ENCODE measurements at regions not wholly inside any gene's neighbourhood (a gene's known extent, or its start where the extent isn't known, plus 50 kb on each side); places are given as distances from the start of the nearest gene placed in this dataset.

DNA sequence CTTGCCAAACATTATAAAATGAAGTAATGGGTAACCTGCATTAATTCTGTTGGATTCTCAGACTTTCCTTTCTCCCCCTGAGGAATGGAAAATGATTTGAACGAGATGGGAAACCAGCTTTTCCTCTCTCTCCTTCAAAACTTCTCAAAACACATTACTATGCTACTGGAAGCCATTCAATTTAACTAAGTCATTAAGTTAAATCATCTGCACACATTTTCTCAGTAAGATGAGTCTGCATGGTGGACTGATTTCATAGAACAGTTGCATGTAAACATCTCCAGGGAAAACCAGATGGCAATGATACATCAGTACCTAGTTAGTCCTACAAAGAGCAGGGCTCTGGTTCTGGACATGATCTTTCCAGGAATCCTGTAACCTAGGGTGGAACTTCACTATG is 59.9 kb downstream of the BMP4 start:
- DNase-seq (ENCODE audit: extremely low spot score) = no peak
- ChIA-PET POLR2A (no interaction called here), CTCF (no interaction called here)
- TF ChIP-seq L3MBTL2 (conservative IDR thresholded peaks at IDR 0.05) = no peak

DNA sequence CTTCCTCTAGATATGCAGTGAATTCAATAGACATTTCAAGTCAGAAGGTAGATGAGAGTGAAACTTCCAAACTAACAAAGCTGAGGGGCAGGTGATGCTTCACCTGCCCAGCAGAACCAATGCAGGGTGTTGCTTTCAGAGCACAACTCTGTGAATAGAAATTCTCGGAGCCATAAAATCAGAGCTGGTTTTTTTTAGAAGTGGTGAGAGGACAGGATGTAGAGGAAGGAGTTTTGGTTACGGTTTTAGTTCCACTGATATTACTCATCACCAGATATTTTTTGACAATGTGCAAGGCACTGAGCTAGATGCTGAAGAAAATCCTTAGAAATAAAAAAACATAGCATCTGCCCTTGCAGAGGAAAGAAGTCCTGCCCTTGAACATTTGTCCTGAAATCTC is 62.2 kb downstream of the BMP4 start:
- no peak for DNase-seq (ENCODE audit: extremely low spot score)
- TF ChIP-seq NFRKB (IDR thresholded peaks at IDR 0.05) (no peak), TARDBP (IDR thresholded peaks at IDR 0.05) (no peak), SP1 (IDR thresholded peaks at IDR 0.05) (no peak), LEF1 (IDR thresholded peaks at IDR 0.05; ENCODE audit: borderline replicate concordance) (no peak), HDGF (IDR thresholded peaks at IDR 0.05; ENCODE audit: borderline replicate concordance) (no peak), ARNT (IDR thresholded peaks at IDR 0.05) (no peak), SUZ12 (IDR thresholded peaks at IDR 0.05) (no peak), CTBP1 (IDR thresholded peaks at IDR 0.05; ENCODE audit: borderline replicate concordance) (no peak), FOXM1 (IDR thresholded peaks at IDR 0.05; ENCODE audit: borderline replicate concordance) (no peak), BHLHE40 (IDR thresholded peaks at IDR 0.05; ENCODE audit: borderline replicate concordance) (no peak), L3MBTL2 (conservative IDR thresholded peaks at IDR 0.05) (no peak), ELF4 (IDR thresholded peaks at IDR 0.05) (no peak), ZNF384 (IDR thresholded peaks at IDR 0.05) (no peak), FOXK2 (IDR thresholded peaks at IDR 0.05) (no peak), FOXA1 (IDR thresholded peaks at IDR 0.05) (no peak)
- TF ChIP-seq, protein P1, sequence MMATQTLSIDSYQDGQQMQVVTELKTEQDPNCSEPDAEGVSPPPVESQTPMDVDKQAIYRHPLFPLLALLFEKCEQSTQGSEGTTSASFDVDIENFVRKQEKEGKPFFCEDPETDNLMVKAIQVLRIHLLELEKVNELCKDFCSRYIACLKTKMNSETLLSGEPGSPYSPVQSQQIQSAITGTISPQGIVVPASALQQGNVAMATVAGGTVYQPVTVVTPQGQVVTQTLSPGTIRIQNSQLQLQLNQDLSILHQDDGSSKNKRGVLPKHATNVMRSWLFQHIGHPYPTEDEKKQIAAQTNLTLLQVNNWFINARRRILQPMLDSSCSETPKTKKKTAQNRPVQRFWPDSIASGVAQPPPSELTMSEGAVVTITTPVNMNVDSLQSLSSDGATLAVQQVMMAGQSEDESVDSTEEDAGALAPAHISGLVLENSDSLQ (IDR thresholded peaks at IDR 0.05) = no peak
- ChIA-PET POLR2A (no interaction called here), CTCF (interaction anchor here (0.6 kb wide), 1 partner anchor 212 kb away, joined by 3 read pairs; no protein-coding TSS in a partner anchor)

DNA sequence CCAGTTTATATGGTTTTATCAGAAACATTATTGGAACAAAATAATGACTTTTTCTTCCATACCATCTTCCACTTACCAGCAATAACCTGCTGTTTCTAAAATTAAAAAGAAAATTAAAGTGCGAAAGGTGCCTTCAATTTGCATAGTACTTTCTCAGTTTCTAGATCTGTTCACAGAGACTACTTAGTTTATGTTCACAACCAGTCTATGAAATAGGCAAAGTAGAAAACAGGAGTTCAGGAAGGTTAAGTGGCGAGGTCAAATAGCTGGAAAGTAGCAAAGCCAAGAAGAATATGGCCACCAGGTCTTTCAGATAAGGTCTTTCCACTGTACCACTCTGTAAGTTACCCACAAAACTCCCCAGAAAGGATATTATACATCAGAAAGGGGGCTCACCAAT is 63.3 kb downstream of the BMP4 start:
- POLR2A ChIA-PET = no interaction called here
- CTCF ChIA-PET = interaction anchor here (0.7 kb wide), 1 partner anchor 37 kb away, joined by 3 read pairs; no protein-coding TSS in a partner anchor
- TF ChIP-seq, protein P1 (IDR thresholded peaks at IDR 0.05) = no peak
- TF ChIP-seq TARDBP (IDR thresholded peaks at IDR 0.05) = no peak
- no peak for TF ChIP-seq FOXK2 (IDR thresholded peaks at IDR 0.05)
- TF ChIP-seq FOXA1 (IDR thresholded peaks at IDR 0.05) = no peak
- TF ChIP-seq NFRKB (IDR thresholded peaks at IDR 0.05) = no peak
- TF ChIP-seq HDGF (IDR thresholded peaks at IDR 0.05; ENCODE audit: borderline replicate concordance) = no peak
- no peak for TF ChIP-seq ZNF384 (IDR thresholded peaks at IDR 0.05)
- TF ChIP-seq SUZ12 (IDR thresholded peaks at IDR 0.05) = no peak
- TF ChIP-seq FOXM1 (IDR thresholded peaks at IDR 0.05; ENCODE audit: borderline replicate concordance) = no peak
- no peak for TF ChIP-seq ELF4 (IDR thresholded peaks at IDR 0.05)
- TF ChIP-seq ARNT (IDR thresholded peaks at IDR 0.05) = no peak
- TF ChIP-seq CTBP1 (IDR thresholded peaks at IDR 0.05; ENCODE audit: borderline replicate concordance) = no peak
- no peak for DNase-seq (ENCODE audit: extremely low spot score)

DNA sequence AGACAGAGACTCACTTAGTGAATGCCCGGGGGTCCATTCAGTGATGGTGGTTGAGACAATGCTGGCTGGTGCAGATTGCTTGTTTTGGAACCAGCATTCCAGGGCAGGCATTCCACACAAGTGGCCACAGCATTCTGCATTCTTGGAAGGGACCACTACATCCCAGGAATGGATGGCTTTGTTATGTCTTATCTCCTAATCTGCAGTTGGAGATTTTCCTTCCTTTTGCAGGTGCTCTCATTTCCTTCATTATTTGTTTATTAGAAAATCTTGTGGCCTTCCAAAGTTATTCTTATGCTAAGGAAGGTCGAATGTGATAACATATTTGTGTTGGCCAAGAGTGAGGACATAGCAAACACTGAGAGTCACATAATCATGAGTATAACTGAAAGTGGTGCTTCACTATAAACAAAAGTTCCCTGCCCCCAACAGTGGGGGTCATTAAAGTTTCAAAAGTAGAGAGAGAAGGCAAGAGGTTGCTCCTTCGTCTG is 66.0 kb downstream of the BMP4 start:
- no peak for DNase-seq (ENCODE audit: extremely low spot score)
- CTCF ChIA-PET = no interaction called here
- TF ChIP-seq SUZ12 (IDR thresholded peaks at IDR 0.05) (no peak), LEF1 (IDR thresholded peaks at IDR 0.05; ENCODE audit: borderline replicate concordance) (no peak), TARDBP (IDR thresholded peaks at IDR 0.05) (no peak), BHLHE40 (IDR thresholded peaks at IDR 0.05; ENCODE audit: borderline replicate concordance) (no peak), FOXA1 (IDR thresholded peaks at IDR 0.05) (no peak), NFRKB (IDR thresholded peaks at IDR 0.05) (no peak), SP1 (IDR thresholded peaks at IDR 0.05) (no peak)
- POLR2A ChIA-PET = no interaction called here

DNA sequence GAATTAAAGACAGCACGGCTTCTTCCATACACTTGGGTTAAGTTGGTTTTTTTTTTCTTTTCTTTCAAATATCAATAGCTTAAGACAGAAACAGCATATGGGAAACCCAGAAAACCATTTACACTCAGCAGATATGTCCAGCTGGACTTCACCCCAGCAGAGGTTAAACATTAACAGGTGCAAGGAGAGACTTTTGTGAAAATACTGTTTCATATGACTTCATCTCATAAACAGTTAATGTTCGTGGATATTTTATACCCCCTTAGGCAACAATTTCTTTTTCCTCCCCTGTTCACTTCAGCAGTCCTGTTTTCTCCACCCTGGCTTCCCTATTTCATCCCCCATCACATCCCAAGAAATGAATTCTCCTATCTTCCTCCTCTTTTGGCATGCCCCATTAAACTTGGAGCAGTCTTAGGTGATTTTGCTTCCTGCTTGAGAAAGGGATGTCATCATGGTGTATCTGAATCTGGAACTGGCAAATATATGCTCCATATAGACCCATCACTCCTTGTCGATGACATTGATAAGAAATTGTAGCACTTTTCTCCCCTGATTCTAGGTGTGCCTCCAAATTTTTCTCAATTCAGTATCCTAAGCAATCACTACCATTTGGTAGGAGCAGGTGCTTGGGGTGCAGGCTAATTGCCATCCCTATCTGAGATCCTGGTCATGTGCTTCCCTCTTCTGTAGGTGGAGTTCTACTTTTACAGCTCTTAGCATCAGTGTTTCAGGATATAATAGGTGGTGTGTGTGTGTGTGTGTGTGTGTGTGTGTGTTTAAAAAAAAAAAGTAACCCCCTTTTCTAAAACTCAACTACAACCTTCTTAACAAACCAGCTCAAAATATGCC is 67.9 kb downstream of the BMP4 start:
- ChIA-PET POLR2A (no interaction called here), CTCF (no interaction called here)
- DNase-seq (ENCODE audit: extremely low spot score) = no peak
- TF ChIP-seq FOXM1 (IDR thresholded peaks at IDR 0.05; ENCODE audit: borderline replicate concordance) (no peak), ZNF384 (IDR thresholded peaks at IDR 0.05) (no peak), FOXA1 (IDR thresholded peaks at IDR 0.05) (no peak), FOXK2 (IDR thresholded peaks at IDR 0.05) (no peak), LEF1 (IDR thresholded peaks at IDR 0.05; ENCODE audit: borderline replicate concordance) (no peak), NFRKB (IDR thresholded peaks at IDR 0.05) (no peak), HDGF (IDR thresholded peaks at IDR 0.05; ENCODE audit: borderline replicate concordance) (no peak), BHLHE40 (IDR thresholded peaks at IDR 0.05; ENCODE audit: borderline replicate concordance) (no peak), ELF4 (IDR thresholded peaks at IDR 0.05) (no peak), TARDBP (IDR thresholded peaks at IDR 0.05) (no peak), SUZ12 (IDR thresholded peaks at IDR 0.05) (no peak), ARNT (IDR thresholded peaks at IDR 0.05) (no peak), SP1 (IDR thresholded peaks at IDR 0.05) (no peak), L3MBTL2 (conservative IDR thresholded peaks at IDR 0.05) (no peak), CTBP1 (IDR thresholded peaks at IDR 0.05; ENCODE audit: borderline replicate concordance) (no peak)
- TF ChIP-seq, protein P1 (IDR thresholded peaks at IDR 0.05) = no peak

DNA sequence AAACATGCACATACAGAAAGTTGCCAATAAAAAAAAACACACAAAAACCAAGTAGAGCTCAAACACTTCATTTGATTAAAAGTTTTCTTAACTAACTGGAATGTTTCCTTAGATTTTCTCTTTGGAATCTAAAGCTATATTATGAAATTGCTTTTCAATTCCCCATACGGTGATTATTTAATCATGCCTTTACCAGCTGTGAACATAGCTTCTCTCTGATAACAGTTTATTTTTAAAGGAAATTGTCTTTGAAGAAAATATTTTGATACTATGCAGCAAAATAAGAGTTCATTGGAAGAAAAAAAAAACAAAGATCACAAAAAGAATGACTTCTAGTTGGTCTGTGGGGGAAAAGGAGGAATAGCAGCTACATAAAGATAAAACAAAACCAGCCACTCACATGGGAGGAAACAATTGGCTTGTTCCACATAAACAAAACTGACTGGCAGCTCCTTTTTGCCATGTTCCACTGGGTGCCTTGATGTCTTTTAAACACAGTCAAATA is 71.4 kb downstream of the BMP4 start:
- no peak for TF ChIP-seq SP1 (IDR thresholded peaks at IDR 0.05)
- TF ChIP-seq LEF1 (IDR thresholded peaks at IDR 0.05; ENCODE audit: borderline replicate concordance) = no peak
- TF ChIP-seq ARNT (IDR thresholded peaks at IDR 0.05) = no peak
- no peak for TF ChIP-seq SUZ12 (IDR thresholded peaks at IDR 0.05)
- no peak for TF ChIP-seq FOXM1 (IDR thresholded peaks at IDR 0.05; ENCODE audit: borderline replicate concordance)
- TF ChIP-seq TARDBP (IDR thresholded peaks at IDR 0.05) = no peak
- no peak for TF ChIP-seq BHLHE40 (IDR thresholded peaks at IDR 0.05; ENCODE audit: borderline replicate concordance)
- ChIA-PET CTCF (no interaction called here), POLR2A (interaction anchor here (1.0 kb wide), 1 partner anchor 68 kb away, joined by 3 read pairs; no protein-coding TSS in a partner anchor)
- DNase-seq (ENCODE audit: extremely low spot score) = no peak

Measured in HEK293T (cell line).